Peyer's patch (tissue), 4 donors: ENCODE measurements at regions not wholly inside any gene's neighbourhood (a gene's known extent, or its start where the extent isn't known, plus 50 kb on each side); places are given as distances from the start of the nearest gene placed in this dataset.

Experiments
- CTCF ChIP-seq, 6 experiments: fragments of 450-650 bp in 4 of 6; fragments of 200-600 bp in 2 of 6; sonication (generic) in 1 of 6; IDR thresholded peaks; one replicate each; pipeline ENCODE4 v1.5.1; 2017 to 2019; ENCODE audit warnings: antibody characterized with exemption in 6 of 6, mild to moderate bottlenecking in 3 of 6, moderate library complexity in 1 of 6
- POLR2A ChIP-seq, 2 donors: fragments of 450-650 bp; IDR thresholded peaks; one replicate each; pipeline ENCODE4 v1.5.1; 2017; ENCODE audit warnings: antibody characterized with exemption in 2 of 2, mild to moderate bottlenecking in 2 of 2, moderate library complexity in 2 of 2

DNA sequence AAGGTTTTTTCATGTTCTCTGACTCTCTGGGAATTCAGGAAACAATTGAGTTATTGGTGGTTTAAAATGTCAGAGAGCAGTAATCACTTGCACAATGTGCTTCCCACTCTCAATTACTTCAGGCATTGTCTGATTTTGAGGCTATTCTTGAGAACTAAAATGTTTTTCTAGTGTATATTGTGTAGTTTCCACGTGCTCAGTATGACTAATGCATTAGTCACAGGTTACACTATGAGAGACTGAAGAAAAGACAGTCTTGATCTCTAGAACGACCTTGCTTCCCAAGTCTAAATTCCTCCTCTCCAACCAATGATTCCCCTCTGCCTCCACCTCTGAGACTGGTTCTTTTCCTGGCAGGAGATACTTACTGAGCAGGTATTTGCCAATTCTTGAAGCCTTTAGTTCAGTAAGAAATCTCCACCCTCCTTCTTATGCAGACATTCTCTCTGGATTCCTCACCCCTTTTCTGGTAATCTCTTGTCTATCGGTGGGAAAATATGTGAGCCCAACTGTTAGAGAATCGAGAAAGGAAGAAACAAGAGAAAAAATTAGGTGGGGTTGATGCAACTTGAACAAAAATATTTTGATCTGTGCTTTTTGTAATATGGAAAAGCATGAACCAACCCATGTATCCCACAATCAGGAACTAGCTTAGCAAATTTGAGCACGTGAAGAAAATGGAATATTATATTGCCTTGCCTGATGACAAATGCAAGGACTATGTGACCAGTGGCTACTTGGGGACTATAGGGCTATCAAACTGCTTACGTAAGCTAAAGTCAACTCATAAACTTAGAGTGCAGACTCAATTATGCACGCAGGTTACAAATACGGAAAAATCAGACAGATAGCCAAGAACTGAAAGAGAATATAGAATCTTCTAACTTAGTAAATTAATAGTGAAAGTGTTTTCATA lies 61.1 kb upstream of the SLC22A16 start:
- TF ChIP-seq CTCF (IDR thresholded peaks at IDR 0.05) = no peak
- no peak for TF ChIP-seq POLR2A (IDR thresholded peaks at IDR 0.05)
